IMR-90 (cell line): ENCODE measurements at regions not wholly inside any gene's neighbourhood (a gene's known extent, or its start where the extent isn't known, plus 50 kb on each side); places are given as distances from the start of the nearest gene placed in this dataset.

Experiments
- CEBPB ChIP-seq: IDR thresholded peaks from 2 replicates; pipeline ENCODE4 v1.6.1; 2012; ENCODE audit warnings: low read depth, low read length, improper control_type of control experiment
- MAZ ChIP-seq: IDR thresholded peaks from 2 replicates; pipeline ENCODE4 v1.6.1; 2012; ENCODE audit warnings: low read depth, mild to moderate bottlenecking, low read length, improper control_type of control experiment, moderate library complexity, borderline replicate concordance
- POLR2A ChIP-seq: IDR thresholded peaks from 2 replicates; pipeline ENCODE4 v1.6.1; 2012; ENCODE audit warnings: mild to moderate bottlenecking, low read depth, low read length
- RCOR1 ChIP-seq: IDR thresholded peaks from 2 replicates; pipeline ENCODE4 v1.6.1; 2012; ENCODE audit warnings: mild to moderate bottlenecking, low read length, improper control_type of control experiment; ENCODE audit not compliant: insufficient replicate concordance
- TF ChIP-seq, protein P1 (sequence below): conservative IDR thresholded peaks from 2 replicates; pipeline ENCODE4 v1.5.1; 2012; ENCODE audit warnings: mild to moderate bottlenecking, low read depth, low read length, improper control_type of control experiment

DNA sequence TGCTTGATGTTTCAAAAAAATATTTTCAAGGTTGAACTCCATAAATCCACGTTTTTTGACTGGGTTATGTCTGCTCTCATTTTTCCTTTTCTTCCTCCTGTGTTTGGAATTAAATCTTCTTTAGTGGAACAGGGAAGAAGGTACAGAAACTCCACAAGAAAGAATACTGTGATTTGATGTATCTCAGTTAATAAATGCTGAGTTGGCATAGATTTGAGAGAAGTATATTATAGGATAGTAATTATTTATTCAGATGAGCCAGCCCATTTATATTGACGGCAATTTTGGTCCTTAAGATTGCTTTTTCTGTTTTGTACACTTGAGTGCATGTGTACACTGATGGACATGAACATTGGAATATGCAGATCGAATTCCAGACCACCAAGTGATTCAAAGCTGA, 481.4 kb downstream of the PSAT1 start:
- TF ChIP-seq, protein P1, sequence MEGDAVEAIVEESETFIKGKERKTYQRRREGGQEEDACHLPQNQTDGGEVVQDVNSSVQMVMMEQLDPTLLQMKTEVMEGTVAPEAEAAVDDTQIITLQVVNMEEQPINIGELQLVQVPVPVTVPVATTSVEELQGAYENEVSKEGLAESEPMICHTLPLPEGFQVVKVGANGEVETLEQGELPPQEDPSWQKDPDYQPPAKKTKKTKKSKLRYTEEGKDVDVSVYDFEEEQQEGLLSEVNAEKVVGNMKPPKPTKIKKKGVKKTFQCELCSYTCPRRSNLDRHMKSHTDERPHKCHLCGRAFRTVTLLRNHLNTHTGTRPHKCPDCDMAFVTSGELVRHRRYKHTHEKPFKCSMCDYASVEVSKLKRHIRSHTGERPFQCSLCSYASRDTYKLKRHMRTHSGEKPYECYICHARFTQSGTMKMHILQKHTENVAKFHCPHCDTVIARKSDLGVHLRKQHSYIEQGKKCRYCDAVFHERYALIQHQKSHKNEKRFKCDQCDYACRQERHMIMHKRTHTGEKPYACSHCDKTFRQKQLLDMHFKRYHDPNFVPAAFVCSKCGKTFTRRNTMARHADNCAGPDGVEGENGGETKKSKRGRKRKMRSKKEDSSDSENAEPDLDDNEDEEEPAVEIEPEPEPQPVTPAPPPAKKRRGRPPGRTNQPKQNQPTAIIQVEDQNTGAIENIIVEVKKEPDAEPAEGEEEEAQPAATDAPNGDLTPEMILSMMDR: no peak
- TF ChIP-seq RCOR1 (no peak), POLR2A (no peak), CEBPB (no peak), MAZ (no peak)
